ENCODE measurements at regions not wholly inside any gene's neighbourhood (a gene's known extent, or its start where the extent isn't known, plus 50 kb on each side); places are given as distances from the start of the nearest gene placed in this dataset.

GRCh38 chr5:85602843-85603242, 1014.9 kb upstream of the COX7C start:
- H3K27ac ChIP-seq, result no peak overlapping the region
- H3K79me2 ChIP-seq, result no peaks in the 10 kb centered on the region
- no peak overlapping the region for H3K4me2 ChIP-seq
- no peak for DNase-seq (ENCODE audit: low spot score)
- no peaks in the 10 kb centered on the region for H3K27me3 ChIP-seq
- H3K4me3 ChIP-seq, result no peak overlapping the region
- H2AFZ ChIP-seq, result no peak overlapping the region
- 91% methylated on average over 1 of the region's 1 CpG for WGBS (ENCODE audit: low lambda C conversion rate, missing lambda C conversion rate)
- no peaks in the 10 kb centered on the region for H4K20me1 ChIP-seq (ENCODE audit: insufficient read depth, poor library complexity, severe bottlenecking)
- no peaks in the 10 kb centered on the region for H3K36me3 ChIP-seq (replicated peaks; ENCODE audit: insufficient read depth, low read depth)
- H3K9me3 ChIP-seq (ENCODE audit: low read depth), result no peaks in the 10 kb centered on the region
- no peaks in the 10 kb centered on the region for H3K9me2 ChIP-seq (replicated peaks; ENCODE audit: insufficient read depth)
- TF ChIP-seq EZH2 (IDR thresholded peaks at IDR 0.05; ENCODE audit: borderline replicate concordance) (no peak), CTCF (IDR thresholded peaks at IDR 0.05; ENCODE audit: poor library complexity) (no peak), EZH2phosphoT487 (IDR thresholded peaks at IDR 0.05; ENCODE audit: low read depth, severe bottlenecking, unreplicated experiment) (no peak)
- H3K4me1 ChIP-seq (ENCODE audit: insufficient read depth), result no peaks in the 10 kb centered on the region

- no peaks in the 10 kb centered on the region for H3K4me1 ChIP-seq (ENCODE audit: insufficient read depth)
- no peak overlapping the region for H3K27ac ChIP-seq
- H4K20me1 ChIP-seq (ENCODE audit: insufficient read depth, poor library complexity, severe bottlenecking), result no peaks in the 10 kb centered on the region
- no peaks in the 10 kb centered on the region for H3K36me3 ChIP-seq (replicated peaks; ENCODE audit: insufficient read depth, low read depth)
- H3K9me3 ChIP-seq (ENCODE audit: low read depth), result no peaks in the 10 kb centered on the region
- no peaks in the 10 kb centered on the region for H3K27me3 ChIP-seq
- H3K4me3 ChIP-seq, result no peak overlapping the region
- no peaks in the 10 kb centered on the region for H3K9me2 ChIP-seq (replicated peaks; ENCODE audit: insufficient read depth)
- no peaks in the 10 kb centered on the region for H3K79me2 ChIP-seq
- H2AFZ ChIP-seq, result no peak overlapping the region
- DNase-seq (ENCODE audit: low spot score), result no peak
- 59% methylated on average over 1 of the region's 1 CpG for WGBS (ENCODE audit: low lambda C conversion rate, missing lambda C conversion rate)
- no peak overlapping the region for H3K4me2 ChIP-seq
- no peak for TF ChIP-seq EZH2 (IDR thresholded peaks at IDR 0.05; ENCODE audit: borderline replicate concordance)
Observed at GRCh38 chr5:85604378-85604777, 1013.4 kb upstream of the COX7C start.

- H3K79me2 ChIP-seq, result no peaks in the 10 kb centered on the region
- H3K9me2 ChIP-seq (replicated peaks; ENCODE audit: insufficient read depth), result no peaks in the 10 kb centered on the region
- H3K4me2 ChIP-seq, result no peak overlapping the region
- H3K36me3 ChIP-seq (replicated peaks; ENCODE audit: insufficient read depth, low read depth), result no peaks in the 10 kb centered on the region
- no peak overlapping the region for H3K4me3 ChIP-seq
- H3K27me3 ChIP-seq, result no peaks in the 10 kb centered on the region
- no peak overlapping the region for H3K27ac ChIP-seq
- H3K4me1 ChIP-seq (ENCODE audit: insufficient read depth), result no peaks in the 10 kb centered on the region
- no peak overlapping the region for H2AFZ ChIP-seq
- WGBS (ENCODE audit: low lambda C conversion rate, missing lambda C conversion rate), result 93% methylated on average over 4 of the region's 4 CpGs
- H3K9me3 ChIP-seq (ENCODE audit: low read depth), result no peaks in the 10 kb centered on the region
- no peak for DNase-seq (ENCODE audit: low spot score)
- no peaks in the 10 kb centered on the region for H4K20me1 ChIP-seq (ENCODE audit: insufficient read depth, poor library complexity, severe bottlenecking)
- TF ChIP-seq EZH2phosphoT487 (IDR thresholded peaks at IDR 0.05; ENCODE audit: low read depth, severe bottlenecking, unreplicated experiment), result no peak
- no peak for TF ChIP-seq EZH2 (IDR thresholded peaks at IDR 0.05; ENCODE audit: borderline replicate concordance)
- TF ChIP-seq CTCF (IDR thresholded peaks at IDR 0.05; ENCODE audit: poor library complexity), result no peak
Observed at GRCh38 chr5:85604786-85605185, 1013.0 kb upstream of the COX7C start.

GRCh38 chr5:85605381-85605780, 1012.4 kb upstream of the COX7C start:
- Histone ChIP-seq H3K36me3 (replicated peaks; ENCODE audit: insufficient read depth, low read depth) (no peaks in the 10 kb centered on the region), H3K27me3 (no peaks in the 10 kb centered on the region), H3K4me2 (no peak overlapping the region), H3K4me3 (no peak overlapping the region), H4K20me1 (ENCODE audit: insufficient read depth, poor library complexity, severe bottlenecking) (no peaks in the 10 kb centered on the region), H3K79me2 (no peaks in the 10 kb centered on the region), H3K9me3 (ENCODE audit: low read depth) (no peaks in the 10 kb centered on the region), H2AFZ (no peak overlapping the region), H3K9me2 (replicated peaks; ENCODE audit: insufficient read depth) (no peaks in the 10 kb centered on the region), H3K27ac (no peak overlapping the region), H3K4me1 (ENCODE audit: insufficient read depth) (no peaks in the 10 kb centered on the region)
- DNase-seq (ENCODE audit: low spot score), result no peak
- TF ChIP-seq CTCF (IDR thresholded peaks at IDR 0.05; ENCODE audit: poor library complexity) (no peak), EZH2phosphoT487 (IDR thresholded peaks at IDR 0.05; ENCODE audit: low read depth, severe bottlenecking, unreplicated experiment) (no peak), EZH2 (IDR thresholded peaks at IDR 0.05; ENCODE audit: borderline replicate concordance) (no peak)
